ENCODE measurements at regions not wholly inside any gene's neighbourhood (a gene's known extent, or its start where the extent isn't known, plus 50 kb on each side); places are given as distances from the start of the nearest gene placed in this dataset.
"Not testable (repeated sequence)": the region's sequence is repeated elsewhere in the genome, so short reads cannot be mapped to it uniquely, and the experiment has no call there.

- not testable (repeated sequence) for TF ChIP-seq CTCF (conservative IDR thresholded peaks at IDR 0.05; ENCODE audit: low read depth, low read length); EZH2 (IDR thresholded peaks at IDR 0.05; ENCODE audit: low read length, unreplicated experiment)
Measured at GRCh38 chr6:27808242-27809066, 103.7 kb downstream of the OR2B2 start.

All from PC-3 (cell line).